GM12892 (cell line): ENCODE measurements at regions not wholly inside any gene's neighbourhood (a gene's known extent, or its start where the extent isn't known, plus 50 kb on each side); places are given as distances from the start of the nearest gene placed in this dataset.

Source experiments
- DNase-seq: peaks from one replicate; pipeline ENCODE4 v3.0.0; 2011; ENCODE audit not compliant: insufficient read length
- FAIRE-seq: peaks from 2 replicates; lab custom pipeline; 2011; peaks lifted over from hg19 to GRCh38; lab: Jason Lieb, UNC
- POLR2A ChIP-seq: IDR thresholded peaks from 2 replicates; pipeline ENCODE4 v1.6.1; 2011; ENCODE audit warnings: low read depth, low read length, control low read depth
- POLR2AphosphoS5 ChIP-seq: IDR thresholded peaks from 2 replicates; pipeline ENCODE4 v1.6.1; 2011; ENCODE audit warnings: low read depth, low read length, control low read depth
- TAF1 ChIP-seq: IDR thresholded peaks from 2 replicates; pipeline ENCODE4 v1.6.1; 2011; ENCODE audit warnings: low read depth, mild to moderate bottlenecking, control low read depth, low read length, borderline replicate concordance

- DNase-seq (no peak), FAIRE-seq (no peak)
- TF ChIP-seq POLR2A (no peak), TAF1 (no peak), POLR2AphosphoS5 (no peak)
Observed at GRCh38 chrX:46072791-46073190, 472.4 kb downstream of the ZNF674 start.

GRCh38 chrX:46072372-46072771 lies 472.8 kb downstream of the ZNF674 start:
- no peak for DNase-seq
- no peak for TF ChIP-seq POLR2AphosphoS5
- no peak for TF ChIP-seq POLR2A
- no peak for TF ChIP-seq TAF1
- no peak for FAIRE-seq

GRCh38 chrX:46070421-46070820 lies 474.8 kb downstream of the ZNF674 start:
- no peak for DNase-seq
- no peak for FAIRE-seq
- no peak for TF ChIP-seq TAF1
- TF ChIP-seq POLR2A, result no peak
- TF ChIP-seq POLR2AphosphoS5, result no peak

GRCh38 chrX:46059316-46059715 lies 485.9 kb downstream of the ZNF674 start:
- no peak for DNase-seq

GRCh38 chrX:46044486-46044885 lies 500.7 kb downstream of the ZNF674 start:
- TF ChIP-seq POLR2A (no peak), POLR2AphosphoS5 (no peak), TAF1 (no peak)
- FAIRE-seq (no peak), DNase-seq (no peak)

More at GRCh38 chrX:46059316-46059715, 485.9 kb downstream of the ZNF674 start:
- FAIRE-seq, result no peak
- no peak for TF ChIP-seq TAF1
- no peak for TF ChIP-seq POLR2AphosphoS5
- no peak for TF ChIP-seq POLR2A

- no peak for DNase-seq
- no peak for FAIRE-seq
- TF ChIP-seq POLR2AphosphoS5 (no peak), TAF1 (no peak), POLR2A (no peak)
Observed at GRCh38 chrX:46040001-46040400, 505.2 kb downstream of the ZNF674 start.

- DNase-seq (no peak), FAIRE-seq (no peak)
- TF ChIP-seq TAF1 (no peak), POLR2A (no peak)
Observed at GRCh38 chrX:46039526-46039925, 505.7 kb downstream of the ZNF674 start.

- DNase-seq, result no peak
- FAIRE-seq, result no peak
- TF ChIP-seq POLR2AphosphoS5 (no peak), POLR2A (no peak), TAF1 (no peak)
Observed at GRCh38 chrX:46036508-46036907, 508.7 kb downstream of the ZNF674 start.

- no peak for TF ChIP-seq TAF1
- no peak for TF ChIP-seq POLR2A
- no peak for TF ChIP-seq POLR2AphosphoS5
- no peak for DNase-seq
- FAIRE-seq, result no peak
Observed at GRCh38 chrX:46034868-46035267, 510.4 kb downstream of the ZNF674 start.

- DNase-seq, result no peak
- TF ChIP-seq POLR2AphosphoS5, result no peak
- TF ChIP-seq POLR2A, result no peak
- TF ChIP-seq TAF1, result no peak
- FAIRE-seq, result no peak
Observed at GRCh38 chrX:46029777-46030176, 515.4 kb downstream of the ZNF674 start.

GRCh38 chrX:46016296-46016695 lies 528.9 kb downstream of the ZNF674 start:
- TF ChIP-seq TAF1 (no peak), POLR2A (no peak), POLR2AphosphoS5 (no peak)
- FAIRE-seq, result no peak
- DNase-seq, result no peak

- FAIRE-seq (no peak), DNase-seq (no peak)
- TF ChIP-seq POLR2A, result no peak
Observed at GRCh38 chrX:46015653-46016052, 529.6 kb downstream of the ZNF674 start.

GRCh38 chrX:45992402-45993123 lies 552.7 kb downstream of the ZNF674 start:
- FAIRE-seq (no peak), DNase-seq (no peak)
- TF ChIP-seq POLR2A, result no peak
- no peak for TF ChIP-seq POLR2AphosphoS5
- TF ChIP-seq TAF1, result no peak
